Mucosa of descending colon (tissue), 3 donors: ENCODE measurements at regions not wholly inside any gene's neighbourhood (a gene's known extent, or its start where the extent isn't known, plus 50 kb on each side); places are given as distances from the start of the nearest gene placed in this dataset.

Experiments used
- ATAC-seq: fragments of 200-7000 bp; cut with Tn5 transposase; one replicate; pipeline ENCODE4 v1.9.1; 2020; ENCODE audit warnings: mild to moderate bottlenecking, moderate library complexity
- DNase-seq, 3 donors: peaks; one replicate each; pipeline ENCODE4 v3.0.0-alpha.2; 2020
- H3K36me3 ChIP-seq: fragments of 200-600 bp; one replicate; pipeline ENCODE4 v1.8.0; 2021; ENCODE audit warnings: low read depth, mild to moderate bottlenecking
- H3K4me1 ChIP-seq: fragments of 200-600 bp; one replicate; pipeline ENCODE4 v1.8.0; 2021; ENCODE audit warnings: low read depth, mild to moderate bottlenecking
- H3K4me3 ChIP-seq: fragments of 200-600 bp; one replicate; pipeline ENCODE4 v1.8.0; 2021; ENCODE audit warnings: mild to moderate bottlenecking
- H3K9me3 ChIP-seq: fragments of 200-600 bp; one replicate; pipeline ENCODE4 v1.8.0; 2021; ENCODE audit warnings: mild to moderate bottlenecking
- CTCF ChIP-seq: fragments of 200-600 bp; IDR thresholded peaks from one replicate; pipeline ENCODE4 v1.8.0; 2022; ENCODE audit warnings: antibody characterized with exemption, mild to moderate bottlenecking
- intact Hi-C, 2 donors: fragments of 100-400 bp; cut with DNase I in 1 of 2; cut with micrococcal nuclease in 1 of 2; formaldehyde crosslinking; loops; one replicate each; pipeline versions ENCODE4 v1.11.0 to v1.11.1; 2022; cut with DNase I, micrococcal nuclease
- donor health status: DM: no; HTN: no; CAD: no; lungs with moderate emphysema.
- donor health status: DM: no; HTN: no; CAD: no.
- donor health status: DM: no; HTN: yes; CAD: no.

- Histone ChIP-seq H3K9me3 (no peaks in the 10 kb centered on the region), H3K36me3 (no peaks in the 10 kb centered on the region), H3K4me1 (no peaks in the 10 kb centered on the region), H3K4me3 (no peak overlapping the region)
- TF ChIP-seq CTCF: no peak
- DNase-seq (peak in 1 of 3 donors; percentile 2), ATAC-seq (peak; percentile 50)
- intact Hi-C loops: no loop called here
Measured at GRCh38 chr18:72261590-72261989, 282.6 kb downstream of the CBLN2 start.

GRCh38 chr18:72246076-72246475 is 298.1 kb downstream of the CBLN2 start:
- DNase-seq (no peak), ATAC-seq (no peak)
- no peak for TF ChIP-seq CTCF
- no peaks in the 10 kb centered on the region for H3K4me1 ChIP-seq
- no peaks in the 10 kb centered on the region for H3K9me3 ChIP-seq
- no peaks in the 10 kb centered on the region for H3K36me3 ChIP-seq
- intact Hi-C loops: no loop called here
- H3K4me3 ChIP-seq: no peak overlapping the region

- intact Hi-C loops: no loop called here
- no peak for TF ChIP-seq CTCF
- no peak for ATAC-seq
- no peaks in the 10 kb centered on the region for H3K36me3 ChIP-seq
- no peak for DNase-seq
- no peaks in the 10 kb centered on the region for H3K4me1 ChIP-seq
- no peaks in the 10 kb centered on the region for H3K9me3 ChIP-seq
- H3K4me3 ChIP-seq: no peak overlapping the region
Measured at GRCh38 chr18:72235422-72235821, 308.7 kb downstream of the CBLN2 start.

- TF ChIP-seq CTCF: no peak
- DNase-seq (no peak), ATAC-seq (no peak)
- H3K4me1 ChIP-seq: no peaks in the 10 kb centered on the region
- H3K4me3 ChIP-seq: no peak overlapping the region
- no peaks in the 10 kb centered on the region for H3K9me3 ChIP-seq
- H3K36me3 ChIP-seq: no peaks in the 10 kb centered on the region
- intact Hi-C loops: no loop called here
Measured at GRCh38 chr18:72233106-72233505, 311.0 kb downstream of the CBLN2 start.

- DNase-seq: no peak
- intact Hi-C loops: no loop called here
- no peak for TF ChIP-seq CTCF
Measured at GRCh38 chr18:72232644-72233043, 311.5 kb downstream of the CBLN2 start.

GRCh38 chr18:72225958-72226357 is 318.2 kb downstream of the CBLN2 start:
- no peaks in the 10 kb centered on the region for H3K36me3 ChIP-seq
- DNase-seq: no peak
- no peak for TF ChIP-seq CTCF
- no peaks in the 10 kb centered on the region for H3K4me1 ChIP-seq
- ATAC-seq: no peak
- H3K9me3 ChIP-seq: no peaks in the 10 kb centered on the region
- H3K4me3 ChIP-seq: no peak overlapping the region
- intact Hi-C loops: no loop called here

More at GRCh38 chr18:72232644-72233043, 311.5 kb downstream of the CBLN2 start:
- H3K4me1 ChIP-seq: no peaks in the 10 kb centered on the region
- no peaks in the 10 kb centered on the region for H3K36me3 ChIP-seq
- ATAC-seq: no peak
- no peaks in the 10 kb centered on the region for H3K9me3 ChIP-seq
- no peak overlapping the region for H3K4me3 ChIP-seq
